Stimulated activated naive B cell treated with anti-CD40 and anti-IgM and Interleukin-4, amounts not matched to agents 10 μg/mL and 1 μg/mL and 100 μg/mL, for 72 hours (primary cell): ENCODE measurements at regions not wholly inside any gene's neighbourhood (a gene's known extent, or its start where the extent isn't known, plus 50 kb on each side); places are given as distances from the start of the nearest gene placed in this dataset.

Experiments
- ATAC-seq, 2 donors: fragments of 150-1000 bp; cut with Tn5 transposase; replicated peaks; 2 replicates each; pipeline ENCODE4 v1.10.0; 2021; ENCODE audit warnings: moderate library complexity in 1 of 2
- DNase-seq: peaks from one replicate; pipeline ENCODE4 v3.0.0; 2021
- H3K27ac Mint-ChIP-seq: one replicate; pipeline ENCODE4 v1.8.0; 2022; ENCODE audit warnings: mild to moderate bottlenecking, mixed read lengths
- H3K27me3 Mint-ChIP-seq, 2 donors: one replicate each; pipeline ENCODE4 v1.8.0; 2022; ENCODE audit warnings: mixed read lengths in 2 of 2
- H3K36me3 Mint-ChIP-seq, 2 donors: one replicate each; pipeline ENCODE4 v1.8.0; 2022; ENCODE audit warnings: mixed read lengths in 2 of 2, mild to moderate bottlenecking in 1 of 2
- H3K4me1 Mint-ChIP-seq, 2 donors: one replicate each; pipeline ENCODE4 v1.8.0; 2022; ENCODE audit warnings: mixed read lengths in 2 of 2, mild to moderate bottlenecking in 1 of 2
- H3K4me3 Mint-ChIP-seq, 2 donors: one replicate each; pipeline ENCODE4 v1.8.0; 2022; ENCODE audit warnings: mild to moderate bottlenecking in 2 of 2, mixed read lengths in 2 of 2, moderate library complexity in 1 of 2
- H3K9me3 Mint-ChIP-seq, 2 donors: one replicate each; pipeline ENCODE4 v1.8.0; 2022; ENCODE audit warnings: mixed read lengths in 2 of 2, mild to moderate bottlenecking in 1 of 2

- Mint-ChIP-seq H3K27ac (no peak overlapping the region), H3K27me3 (peaks cover 7 to 11% of the 10 kb centered on the region in 2 donors), H3K4me3 (no peak overlapping the region), H3K4me1 (no peaks in the 10 kb centered on the region), H3K36me3 (no peaks in the 10 kb centered on the region), H3K9me3 (no peaks in the 10 kb centered on the region)
- DNase-seq (no peak), ATAC-seq (no peak)
Observed at GRCh38 chr18:5618047-5618688, 74.4 kb upstream of the EPB41L3 start.

- Mint-ChIP-seq H3K4me1 (no peaks in the 10 kb centered on the region), H3K4me3 (no peak overlapping the region), H3K9me3 (peaks cover 0 to 4% of the 10 kb centered on the region in 2 donors), H3K27ac (no peak overlapping the region), H3K27me3 (peaks cover 10 to 17% of the 10 kb centered on the region in 2 donors), H3K36me3 (no peaks in the 10 kb centered on the region)
- DNase-seq: no peak
- ATAC-seq: no peak
Observed at GRCh38 chr18:5611221-5611620, 67.4 kb upstream of the EPB41L3 start.

GRCh38 chr18:5608846-5609245 lies 65.0 kb upstream of the EPB41L3 start:
- no peak overlapping the region for H3K4me3 Mint-ChIP-seq
- no peaks in the 10 kb centered on the region for H3K36me3 Mint-ChIP-seq
- ATAC-seq: no peak
- no peaks in the 10 kb centered on the region for H3K4me1 Mint-ChIP-seq
- DNase-seq: no peak
- H3K9me3 Mint-ChIP-seq: peaks cover 0 to 4% of the 10 kb centered on the region in 2 donors
- peaks cover 7 to 10% of the 10 kb centered on the region in 2 donors for H3K27me3 Mint-ChIP-seq
- no peak overlapping the region for H3K27ac Mint-ChIP-seq

- no peak for ATAC-seq
- Mint-ChIP-seq H3K4me3 (no peak overlapping the region), H3K27ac (no peak overlapping the region), H3K36me3 (no peaks in the 10 kb centered on the region), H3K9me3 (peaks cover 0 to 4% of the 10 kb centered on the region in 2 donors), H3K27me3 (peaks cover 10 to 12% of the 10 kb centered on the region in 2 donors), H3K4me1 (no peaks in the 10 kb centered on the region)
- DNase-seq: no peak
Observed at GRCh38 chr18:5606951-5607350, 63.2 kb upstream of the EPB41L3 start.

GRCh38 chr18:5604778-5605177 lies 61.0 kb upstream of the EPB41L3 start:
- ATAC-seq (no peak), DNase-seq (no peak)
- Mint-ChIP-seq H3K36me3 (no peaks in the 10 kb centered on the region), H3K4me1 (no peaks in the 10 kb centered on the region), H3K9me3 (no peaks in the 10 kb centered on the region), H3K27me3 (peaks cover 8 to 10% of the 10 kb centered on the region in 2 donors), H3K27ac (no peak overlapping the region), H3K4me3 (no peak overlapping the region)

- H3K27me3 Mint-ChIP-seq: peaks cover 3 to 7% of the 10 kb centered on the region in 2 donors
- ATAC-seq (no peak), DNase-seq (no peak)
- H3K27ac Mint-ChIP-seq: no peak overlapping the region
- no peaks in the 10 kb centered on the region for H3K36me3 Mint-ChIP-seq
- H3K9me3 Mint-ChIP-seq: no peaks in the 10 kb centered on the region
- H3K4me3 Mint-ChIP-seq: no peak overlapping the region
- no peaks in the 10 kb centered on the region for H3K4me1 Mint-ChIP-seq
Observed at GRCh38 chr18:5603153-5603552, 59.4 kb upstream of the EPB41L3 start.

- Mint-ChIP-seq H3K9me3 (no peaks in the 10 kb centered on the region), H3K4me3 (no peak overlapping the region), H3K27ac (no peak overlapping the region), H3K36me3 (no peaks in the 10 kb centered on the region), H3K27me3 (peaks cover 0 to 9% of the 10 kb centered on the region in 2 donors), H3K4me1 (no peaks in the 10 kb centered on the region)
- DNase-seq (no peak), ATAC-seq (no peak)
Observed at GRCh38 chr18:5601188-5601624, 57.4 kb upstream of the EPB41L3 start.

- no peak overlapping the region for H3K27ac Mint-ChIP-seq
- H3K27me3 Mint-ChIP-seq: peaks cover 0 to 9% of the 10 kb centered on the region in 2 donors
- H3K4me3 Mint-ChIP-seq: no peak overlapping the region
- no peaks in the 10 kb centered on the region for H3K36me3 Mint-ChIP-seq
- DNase-seq (no peak), ATAC-seq (no peak)
- H3K4me1 Mint-ChIP-seq: no peaks in the 10 kb centered on the region
- H3K9me3 Mint-ChIP-seq: no peaks in the 10 kb centered on the region
Observed at GRCh38 chr18:5600378-5601071, 56.7 kb upstream of the EPB41L3 start.

GRCh38 chr18:5596585-5596984 lies 52.8 kb upstream of the EPB41L3 start:
- Mint-ChIP-seq H3K4me3 (no peak overlapping the region), H3K4me1 (no peaks in the 10 kb centered on the region), H3K9me3 (peaks cover 0 to 3% of the 10 kb centered on the region in 2 donors), H3K36me3 (no peaks in the 10 kb centered on the region), H3K27me3 (peaks cover 0 to 4% of the 10 kb centered on the region in 2 donors), H3K27ac (no peak overlapping the region)
- DNase-seq (no peak), ATAC-seq (no peak)
